ENCODE measurements at regions not wholly inside any gene's neighbourhood (a gene's known extent, or its start where the extent isn't known, plus 50 kb on each side); places are given as distances from the start of the nearest gene placed in this dataset.
A peak's percentile ranks its signal among the peaks of the same experiment; 100 is the strongest.

DNA sequence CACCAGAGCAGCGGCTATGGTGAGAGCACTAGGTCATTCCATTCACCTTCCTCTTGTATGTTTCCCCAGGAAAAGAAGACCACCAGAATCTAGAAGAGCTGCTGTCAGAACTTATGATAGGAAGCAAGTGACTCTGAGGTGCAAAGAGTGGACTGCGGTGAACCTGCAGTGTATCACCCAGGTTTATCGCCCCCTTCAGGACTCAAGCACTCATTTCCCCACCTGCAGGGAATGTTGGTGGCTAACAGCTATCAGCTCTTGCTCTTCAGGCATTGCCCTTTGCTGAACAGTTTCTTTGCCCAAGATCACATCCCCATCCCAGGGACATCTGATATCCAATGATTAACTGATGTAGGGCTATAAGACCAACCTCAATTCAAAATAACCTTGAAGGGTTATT, 66.3 kb upstream of the IL6 start:
- TF ChIP-seq, protein P1, sequence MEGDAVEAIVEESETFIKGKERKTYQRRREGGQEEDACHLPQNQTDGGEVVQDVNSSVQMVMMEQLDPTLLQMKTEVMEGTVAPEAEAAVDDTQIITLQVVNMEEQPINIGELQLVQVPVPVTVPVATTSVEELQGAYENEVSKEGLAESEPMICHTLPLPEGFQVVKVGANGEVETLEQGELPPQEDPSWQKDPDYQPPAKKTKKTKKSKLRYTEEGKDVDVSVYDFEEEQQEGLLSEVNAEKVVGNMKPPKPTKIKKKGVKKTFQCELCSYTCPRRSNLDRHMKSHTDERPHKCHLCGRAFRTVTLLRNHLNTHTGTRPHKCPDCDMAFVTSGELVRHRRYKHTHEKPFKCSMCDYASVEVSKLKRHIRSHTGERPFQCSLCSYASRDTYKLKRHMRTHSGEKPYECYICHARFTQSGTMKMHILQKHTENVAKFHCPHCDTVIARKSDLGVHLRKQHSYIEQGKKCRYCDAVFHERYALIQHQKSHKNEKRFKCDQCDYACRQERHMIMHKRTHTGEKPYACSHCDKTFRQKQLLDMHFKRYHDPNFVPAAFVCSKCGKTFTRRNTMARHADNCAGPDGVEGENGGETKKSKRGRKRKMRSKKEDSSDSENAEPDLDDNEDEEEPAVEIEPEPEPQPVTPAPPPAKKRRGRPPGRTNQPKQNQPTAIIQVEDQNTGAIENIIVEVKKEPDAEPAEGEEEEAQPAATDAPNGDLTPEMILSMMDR (IDR thresholded peaks at IDR 0.05): peak in 1 of 12 donors; percentile 5
- TF ChIP-seq POLR2A (IDR thresholded peaks at IDR 0.05): no peak
